NCI-H1417 (cell line): ENCODE measurements at regions not wholly inside any gene's neighbourhood (a gene's known extent, or its start where the extent isn't known, plus 50 kb on each side); places are given as distances from the start of the nearest gene placed in this dataset.

Experiments used
- DNase-seq, 3 experiments: peaks; one replicate each; lab custom pipeline; 2025; lab: John Stamatoyannopoulos, UW

GRCh38 chr2:4838626-4839025 is 853.6 kb upstream of the SOX11 start:
- DNase-seq: no peak

- DNase-seq: no peak
These were observed 851.4 kb upstream of the SOX11 start for GRCh38 chr2:4840791-4841190.

- no peak for DNase-seq
These were observed 847.3 kb upstream of the SOX11 start for GRCh38 chr2:4844881-4845280.

GRCh38 chr2:4862031-4862430 is 830.2 kb upstream of the SOX11 start:
- no peak for DNase-seq

GRCh38 chr2:4866198-4866597 is 826.0 kb upstream of the SOX11 start:
- DNase-seq: no peak

- no peak for DNase-seq
These were observed 823.7 kb upstream of the SOX11 start for GRCh38 chr2:4868466-4868865.

- DNase-seq: no peak
These were observed 823.0 kb upstream of the SOX11 start for GRCh38 chr2:4869154-4869553.

GRCh38 chr2:4873364-4873763 is 818.8 kb upstream of the SOX11 start:
- no peak for DNase-seq

- DNase-seq: no peak
These were observed 818.1 kb upstream of the SOX11 start for GRCh38 chr2:4873876-4874593.

- peak in 2 of 3 experiments; percentile 7 to 60 for DNase-seq
These were observed 809.8 kb upstream of the SOX11 start for GRCh38 chr2:4882421-4882820.

GRCh38 chr2:4882941-4883340 is 809.2 kb upstream of the SOX11 start:
- DNase-seq: no peak

GRCh38 chr2:4883375-4883774 is 808.8 kb upstream of the SOX11 start:
- DNase-seq: no peak

GRCh38 chr2:4884117-4884571 is 808.0 kb upstream of the SOX11 start:
- DNase-seq: no peak

GRCh38 chr2:4891394-4891793 is 800.8 kb upstream of the SOX11 start:
- DNase-seq: no peak

GRCh38 chr2:4895371-4895770 is 796.8 kb upstream of the SOX11 start:
- no peak for DNase-seq

- no peak for DNase-seq
These were observed 793.5 kb upstream of the SOX11 start for GRCh38 chr2:4898706-4899105.

- no peak for DNase-seq
These were observed 791.9 kb upstream of the SOX11 start for GRCh38 chr2:4900242-4900641.

GRCh38 chr2:4900861-4901770 is 791.1 kb upstream of the SOX11 start:
- no peak for DNase-seq

- peak in 1 of 3 experiments; percentile 90 for DNase-seq
These were observed 788.4 kb upstream of the SOX11 start for GRCh38 chr2:4903656-4904348.

- peak; percentile 5 to 76 (median 27) for DNase-seq
These were observed 783.7 kb upstream of the SOX11 start for GRCh38 chr2:4908461-4908860.

- no peak for DNase-seq
These were observed 782.7 kb upstream of the SOX11 start for GRCh38 chr2:4909346-4910009.

GRCh38 chr2:4914036-4914435 is 778.1 kb upstream of the SOX11 start:
- DNase-seq: no peak
